ENCODE measurements at regions not wholly inside any gene's neighbourhood (a gene's known extent, or its start where the extent isn't known, plus 50 kb on each side); places are given as distances from the start of the nearest gene placed in this dataset.
"Not testable (repeated sequence)": the region's sequence is repeated elsewhere in the genome, so short reads cannot be mapped to it uniquely, and the experiment has no call there.

DNA sequence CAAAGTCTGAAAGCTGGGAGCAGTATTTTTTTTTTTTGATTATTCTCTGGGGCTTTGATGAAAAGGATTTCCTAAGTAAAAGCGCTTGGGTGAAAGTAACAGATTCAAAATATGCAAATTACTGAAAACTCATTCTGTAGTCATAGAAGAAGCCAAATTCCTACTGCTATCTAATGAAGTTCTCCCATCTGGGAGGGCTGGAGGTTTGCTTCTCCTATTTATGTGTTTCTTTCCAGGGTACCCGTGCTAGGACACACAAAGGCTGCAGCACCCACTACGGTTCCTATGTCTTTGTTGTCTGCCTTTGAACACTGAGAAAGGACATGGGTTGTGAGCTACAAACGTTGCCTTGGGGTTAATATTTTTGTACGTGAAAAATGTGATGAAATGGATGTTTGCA lies 324.7 kb upstream of the KAZN start:
- no peak for DNase-seq

DNA sequence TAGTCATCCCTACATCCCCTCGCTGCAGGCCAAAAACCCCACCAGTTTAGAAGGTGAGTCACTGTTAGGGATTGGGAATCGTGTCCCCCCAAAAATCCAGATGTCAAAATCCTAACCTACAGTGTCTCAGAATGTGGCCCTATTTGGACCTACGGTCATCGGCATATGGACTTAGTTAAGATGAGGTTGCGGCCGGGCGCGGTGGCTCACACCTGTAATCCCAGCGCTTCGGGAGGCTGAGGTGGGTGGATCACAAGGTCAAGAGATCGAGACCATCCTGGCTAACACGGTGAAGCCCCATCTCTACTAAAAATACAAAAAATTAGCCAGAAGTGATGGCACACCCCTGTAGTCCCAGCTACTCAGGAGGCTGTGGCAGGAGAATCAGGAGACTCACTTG lies 318.6 kb upstream of the KAZN start:
- not testable (repeated sequence) for DNase-seq

DNA sequence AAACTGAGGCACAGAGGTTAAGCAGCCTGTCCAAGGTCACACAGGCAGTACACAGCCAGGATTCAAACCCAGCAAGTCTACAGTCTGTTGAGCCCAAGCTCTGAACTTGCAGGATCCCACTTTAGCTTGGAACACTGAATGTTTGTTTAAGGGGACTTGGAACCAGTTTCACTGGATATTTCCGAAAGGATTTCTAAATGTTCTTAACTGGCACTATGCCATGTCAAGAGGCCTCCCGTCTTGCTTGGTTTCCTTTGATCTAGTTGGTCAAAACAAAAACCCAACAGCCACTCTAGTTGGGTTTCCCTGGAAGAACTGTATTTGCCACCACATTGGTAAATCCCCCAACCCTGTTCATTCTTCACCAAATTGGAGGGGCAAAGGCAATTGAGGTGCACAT lies 317.6 kb upstream of the KAZN start:
- no peak for DNase-seq

DNA sequence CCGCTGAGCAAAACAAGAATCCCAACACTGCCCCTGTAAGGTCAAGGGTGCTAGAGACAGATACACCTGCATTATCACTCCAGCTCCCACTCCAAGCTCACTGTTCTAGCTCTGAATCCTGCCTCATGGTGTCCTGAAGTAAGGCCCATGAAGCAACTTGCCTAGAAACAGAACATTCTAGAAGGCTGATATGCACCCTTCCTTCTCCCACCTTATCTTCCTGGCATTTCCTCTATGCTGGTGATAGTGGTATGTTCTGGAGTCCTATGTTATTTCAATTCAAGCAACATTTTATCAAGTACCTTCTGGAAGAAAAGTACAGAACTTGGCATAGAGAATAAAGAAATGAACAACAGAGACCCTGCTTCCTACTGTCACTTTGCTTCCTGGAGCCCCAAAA lies 317.1 kb upstream of the KAZN start:
- DNase-seq: no peak

DNA sequence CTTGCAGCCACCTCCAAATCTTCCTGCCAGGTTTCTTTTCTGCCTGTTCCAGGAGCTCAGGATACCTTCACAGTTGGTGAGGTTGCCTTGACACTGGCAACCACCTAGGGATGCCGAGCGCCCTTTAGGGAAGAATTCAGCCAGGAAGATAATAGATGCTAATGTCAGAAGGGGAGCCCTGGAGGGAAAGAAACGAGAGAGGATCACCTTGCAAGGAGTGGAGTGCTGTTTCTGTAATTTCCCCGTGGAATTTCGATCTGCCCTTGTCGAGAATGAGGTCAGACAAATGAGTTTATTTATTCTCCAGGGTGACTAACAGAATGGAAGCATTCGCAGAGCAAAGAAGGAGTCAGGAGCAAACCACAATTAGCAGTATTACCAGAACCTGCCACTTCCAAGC lies 315.8 kb upstream of the KAZN start:
- DNase-seq: no peak

DNA sequence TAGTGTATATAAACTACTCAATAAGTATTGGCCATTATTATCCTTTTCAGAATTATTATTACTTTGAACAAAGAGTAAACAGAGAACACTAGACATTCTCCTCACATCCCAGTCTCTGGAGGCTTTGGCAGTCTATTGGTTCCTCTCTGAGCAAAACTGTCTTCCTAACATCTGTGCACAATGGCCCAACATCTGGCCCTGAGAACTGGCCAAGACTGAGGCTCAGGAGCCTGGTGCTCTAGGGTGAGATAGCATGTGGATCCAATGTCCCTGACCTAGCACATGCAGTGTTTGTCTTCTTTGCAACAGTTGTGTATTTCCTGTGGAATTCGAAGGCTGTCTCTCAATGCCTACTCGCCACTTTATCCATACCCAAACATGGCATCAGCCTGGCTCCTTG lies 313.2 kb upstream of the KAZN start:
- no peak for DNase-seq

DNA sequence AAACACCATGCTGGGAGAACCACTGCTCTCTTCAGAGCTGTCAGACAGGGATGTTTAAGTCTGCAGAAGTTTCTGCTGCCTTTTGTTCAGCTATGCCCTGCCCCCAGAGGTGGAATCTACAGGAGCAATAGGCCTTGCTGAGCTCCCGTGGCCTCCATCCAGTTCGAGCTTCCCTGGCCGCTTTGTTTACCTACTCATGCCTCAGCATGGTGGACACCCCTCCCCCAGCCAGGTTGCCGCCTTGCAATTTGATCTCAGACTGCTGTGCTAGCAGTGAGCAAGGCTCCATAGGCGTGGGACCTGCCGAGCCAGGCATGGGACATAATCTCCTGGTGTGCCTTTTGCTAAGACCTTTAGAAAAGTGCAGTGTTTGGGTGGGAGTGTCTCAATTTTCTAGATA lies 307.3 kb upstream of the KAZN start:
- DNase-seq: not testable (repeated sequence)

DNA sequence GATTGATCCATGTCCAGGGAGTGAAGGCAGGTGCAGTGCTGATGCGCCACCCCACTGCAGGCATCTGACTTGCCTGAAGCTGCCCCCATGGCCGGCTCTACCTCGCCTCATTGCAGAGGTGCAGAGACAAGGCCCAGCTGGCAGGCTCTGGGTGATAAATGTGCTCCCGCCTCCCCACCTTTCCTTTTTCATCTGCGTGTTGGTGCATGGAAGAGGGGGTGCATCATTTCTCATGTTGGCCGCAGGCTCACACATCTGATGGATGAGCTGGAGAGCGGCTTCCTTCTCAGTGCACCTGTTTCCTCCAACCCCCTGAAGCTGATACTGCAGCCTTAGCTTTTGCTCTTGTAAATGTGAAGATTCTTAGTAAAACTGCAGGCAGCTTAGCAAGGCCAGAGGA lies 306.0 kb upstream of the KAZN start:
- DNase-seq: no peak

DNA sequence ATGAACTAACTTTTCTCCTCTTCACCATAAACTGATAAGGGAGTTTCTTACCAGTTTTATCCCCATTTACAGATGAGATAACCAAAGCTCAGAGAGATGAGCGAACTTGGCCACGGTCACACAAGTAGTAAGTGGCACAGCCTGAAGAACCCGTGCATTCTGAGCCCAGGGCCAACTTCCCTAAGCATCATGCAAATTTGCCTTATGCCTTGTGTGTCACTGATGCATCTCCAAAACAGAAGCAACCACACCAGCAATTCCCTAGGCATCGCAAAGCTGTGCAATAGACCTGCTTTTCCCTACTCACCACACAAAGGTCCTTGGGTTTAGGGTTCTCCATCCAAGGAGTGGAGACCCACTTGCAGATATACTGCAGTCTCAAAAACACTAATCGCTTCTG lies 304.5 kb upstream of the KAZN start:
- no peak for DNase-seq

DNA sequence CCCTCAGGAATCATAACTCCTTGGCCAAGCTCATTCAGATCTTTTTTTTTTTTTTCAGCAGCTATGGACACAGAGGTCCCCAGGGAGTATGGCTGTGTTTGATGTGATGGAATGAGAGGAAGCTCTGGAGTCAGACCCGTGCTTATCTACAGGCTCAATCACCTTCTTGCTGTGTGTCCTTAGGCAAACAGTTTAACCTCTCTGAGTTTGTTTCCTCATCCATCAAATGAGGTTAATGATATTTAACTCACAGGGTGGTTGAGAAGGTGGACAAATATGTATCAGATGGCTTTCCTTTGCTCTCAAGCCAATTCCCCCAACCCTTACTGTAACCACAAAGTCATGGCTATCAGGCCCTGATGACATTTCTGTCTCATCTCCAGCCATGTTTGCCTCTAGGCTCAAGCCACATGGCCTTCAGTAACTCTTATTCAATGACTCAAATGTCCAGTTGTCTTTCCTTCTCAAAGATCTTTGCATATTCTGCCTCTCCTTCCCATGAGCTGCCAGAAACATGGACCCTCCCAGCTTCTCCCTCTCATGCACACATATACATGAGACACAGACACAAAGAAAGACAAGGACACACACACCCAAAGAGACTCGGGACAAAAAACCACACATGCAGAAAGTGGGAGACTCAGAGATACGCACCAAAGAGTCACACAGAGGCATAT lies 303.5 kb upstream of the KAZN start:
- DNase-seq: no peak

DNA sequence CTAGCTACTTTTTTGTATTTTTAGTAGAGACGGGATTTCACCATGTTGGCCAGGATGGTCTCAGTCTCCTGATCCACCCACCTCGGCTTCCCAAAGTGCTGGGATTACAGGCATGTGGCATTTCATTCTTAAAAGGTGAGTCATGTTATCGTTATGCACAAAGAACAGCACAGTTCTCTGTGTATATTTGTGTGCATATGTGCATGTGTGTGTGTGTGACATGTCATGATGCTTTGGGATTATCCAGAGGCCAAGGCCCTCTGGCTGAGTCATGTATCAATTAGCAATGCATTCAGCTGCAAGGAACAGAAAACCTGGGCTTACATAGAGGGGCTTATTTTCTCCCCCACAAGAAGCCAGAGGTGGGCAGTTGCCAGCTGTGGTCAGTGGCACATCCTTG lies 301.7 kb upstream of the KAZN start:
- no peak for DNase-seq

DNA sequence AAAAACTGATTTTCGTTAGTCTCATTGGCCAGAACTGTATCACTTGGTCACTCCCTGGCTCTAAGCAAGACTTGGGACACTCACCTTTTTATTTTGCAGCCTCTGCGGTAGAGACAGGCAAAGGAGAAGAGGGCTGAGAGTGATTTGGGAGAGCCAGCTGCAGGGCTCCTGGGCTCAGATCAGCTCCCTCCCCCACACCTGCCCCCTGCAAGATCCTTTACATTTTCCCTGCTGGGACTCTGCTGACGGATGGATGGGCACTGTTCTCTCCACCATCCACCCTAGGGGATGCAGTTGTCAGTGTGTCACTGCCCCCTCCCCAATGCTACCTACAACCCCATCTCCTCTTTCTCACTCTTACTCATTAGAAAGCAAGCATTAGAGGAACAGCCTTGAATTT lies 301.1 kb upstream of the KAZN start:
- DNase-seq: no peak

DNA sequence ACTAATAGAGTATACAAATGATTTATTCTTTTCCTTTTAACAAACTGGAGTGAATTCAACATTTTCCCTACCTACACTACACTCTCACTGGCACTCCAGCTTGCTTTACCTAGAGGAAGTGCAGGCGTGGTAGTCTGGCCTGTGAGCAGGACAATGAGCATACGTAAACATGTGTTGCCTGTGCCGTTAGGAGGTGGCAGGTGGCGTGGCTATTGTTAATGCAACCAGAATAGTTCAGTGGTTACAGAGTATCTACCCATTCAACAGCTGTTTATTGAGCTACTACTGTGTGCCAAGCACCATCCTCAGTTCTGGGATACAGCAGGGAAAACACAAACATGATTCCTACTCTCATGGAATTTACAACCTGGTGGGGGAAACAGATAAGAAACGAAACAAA lies 299.7 kb upstream of the KAZN start:
- no peak for DNase-seq

DNA sequence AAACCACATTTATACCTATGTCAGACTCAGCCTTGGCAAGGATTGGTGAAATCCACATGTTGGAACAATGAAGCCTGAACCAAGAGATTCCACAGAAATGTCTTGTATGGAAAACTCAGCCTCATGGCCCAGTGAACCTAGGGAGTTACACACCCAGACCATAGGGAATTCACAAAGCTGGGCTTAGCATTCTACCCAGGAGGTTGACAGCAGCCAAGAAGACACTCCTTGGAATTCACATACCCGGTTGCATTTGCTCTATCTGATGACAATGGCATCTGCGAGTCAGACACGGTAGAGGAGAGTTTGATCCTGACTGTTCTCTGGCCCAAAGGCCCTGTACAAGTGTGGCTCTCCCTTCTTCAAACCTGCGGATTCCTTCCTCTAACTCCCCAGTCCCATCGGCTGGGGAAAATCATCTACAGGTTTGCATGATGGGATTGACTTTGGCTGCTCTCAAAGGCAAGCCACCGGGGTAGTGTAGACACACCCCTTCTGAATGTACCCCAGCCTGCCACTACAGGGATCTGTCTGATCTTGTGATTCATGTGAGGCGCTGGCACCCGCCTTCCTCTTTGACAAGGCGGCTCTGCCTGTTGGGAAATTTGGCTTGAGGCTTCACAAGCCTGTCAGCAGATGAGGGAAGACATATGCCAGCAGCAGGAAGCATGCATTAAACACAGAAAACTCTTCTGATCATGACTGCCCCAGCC lies 297.3 kb upstream of the KAZN start:
- DNase-seq: no peak

DNA sequence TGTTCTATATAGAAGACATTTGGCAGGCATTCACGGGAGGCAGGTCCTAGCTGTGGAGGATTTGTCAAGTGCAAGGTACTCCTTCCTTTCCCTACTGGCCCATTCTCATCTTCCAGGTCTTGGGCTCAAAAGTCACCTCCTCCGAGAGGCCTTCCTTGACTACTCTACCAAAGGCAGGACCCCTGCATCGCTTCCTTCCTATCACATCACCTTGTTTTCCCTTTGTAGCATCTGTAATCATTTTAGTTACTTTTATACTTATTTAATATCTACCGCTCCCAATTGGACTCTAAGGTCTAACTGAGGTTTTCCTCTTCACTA lies 296.8 kb upstream of the KAZN start:
- DNase-seq: no peak

DNA sequence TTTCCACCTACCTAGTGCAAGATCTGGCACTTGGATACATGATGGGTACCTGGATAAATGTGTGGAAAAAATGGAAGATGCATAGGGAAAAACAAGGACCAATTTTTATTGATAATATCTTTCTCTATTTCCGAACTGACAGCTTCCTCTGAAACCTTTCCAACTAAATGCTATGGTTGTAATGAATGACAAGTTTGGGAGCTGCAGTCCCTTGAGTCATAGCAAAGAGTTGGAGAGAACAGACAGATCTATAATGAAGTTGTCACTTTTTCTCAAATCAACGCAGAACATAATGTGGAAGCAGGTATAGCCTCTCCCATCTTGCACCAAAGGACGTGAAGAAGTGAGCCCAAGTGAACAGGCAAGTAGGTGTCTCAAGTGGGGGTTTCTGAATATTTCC lies 296.5 kb upstream of the KAZN start:
- DNase-seq: no peak

DNA sequence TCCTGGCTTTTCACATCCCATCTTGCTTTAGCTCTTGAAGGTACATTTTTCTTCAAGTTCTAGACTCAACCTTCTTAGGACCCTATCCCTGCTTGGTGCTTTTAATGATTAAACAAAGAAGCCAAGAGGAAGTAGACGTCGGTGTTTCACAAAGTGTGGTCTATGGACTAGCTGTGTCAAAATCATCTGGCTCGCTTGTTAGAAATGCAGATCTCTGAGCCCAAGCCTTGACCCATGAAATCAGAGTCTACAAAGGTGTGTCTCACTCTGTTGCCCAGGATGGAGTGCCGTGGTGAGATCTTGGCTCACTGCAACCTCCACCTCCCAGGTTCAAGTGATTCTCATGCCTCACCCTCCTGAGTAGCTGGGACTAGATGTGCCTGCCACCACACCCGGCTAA lies 295.5 kb upstream of the KAZN start:
- DNase-seq: no peak

DNA sequence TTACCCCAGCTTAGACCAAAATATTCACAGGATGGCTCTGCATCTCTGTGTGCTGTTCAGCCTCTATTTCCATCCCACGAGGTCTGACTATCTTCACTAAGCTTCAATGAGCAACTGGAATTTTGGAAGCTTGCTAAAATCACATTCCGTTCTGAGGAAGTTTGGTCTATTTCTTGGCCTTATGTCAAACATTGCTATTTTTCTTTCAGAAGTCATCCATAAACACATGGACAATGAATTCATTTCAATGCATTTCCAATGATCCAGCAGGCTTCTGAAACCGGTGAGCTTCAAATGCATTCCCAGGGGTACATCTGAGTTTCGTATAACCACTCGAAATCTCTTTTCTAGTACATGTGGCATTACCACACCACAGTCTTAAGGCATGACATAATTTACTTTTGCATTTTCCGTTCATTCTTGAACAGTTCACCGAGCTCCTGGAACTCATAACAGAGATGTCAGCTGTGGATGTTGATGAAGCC lies 294.1 kb upstream of the KAZN start:
- DNase-seq: no peak

DNA sequence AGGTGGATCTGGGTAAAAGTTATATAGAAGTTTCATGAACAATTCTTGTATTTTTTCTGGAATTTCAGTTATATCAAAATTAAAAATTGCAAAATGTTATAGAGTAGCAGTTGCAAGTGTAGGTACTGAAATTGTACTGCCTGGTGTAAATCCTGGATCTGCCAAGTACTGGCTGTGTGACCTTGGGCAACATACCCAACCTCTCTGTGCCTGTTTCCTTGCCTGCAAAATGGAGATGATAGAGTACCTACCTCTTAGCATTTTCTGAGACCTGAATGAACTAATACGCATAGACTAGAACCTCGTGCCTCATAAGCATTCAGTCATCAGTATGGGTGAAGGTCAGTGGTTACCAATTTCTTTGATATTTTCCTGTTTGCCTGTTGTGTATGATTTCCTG lies 290.0 kb upstream of the KAZN start:
- DNase-seq: no peak

DNA sequence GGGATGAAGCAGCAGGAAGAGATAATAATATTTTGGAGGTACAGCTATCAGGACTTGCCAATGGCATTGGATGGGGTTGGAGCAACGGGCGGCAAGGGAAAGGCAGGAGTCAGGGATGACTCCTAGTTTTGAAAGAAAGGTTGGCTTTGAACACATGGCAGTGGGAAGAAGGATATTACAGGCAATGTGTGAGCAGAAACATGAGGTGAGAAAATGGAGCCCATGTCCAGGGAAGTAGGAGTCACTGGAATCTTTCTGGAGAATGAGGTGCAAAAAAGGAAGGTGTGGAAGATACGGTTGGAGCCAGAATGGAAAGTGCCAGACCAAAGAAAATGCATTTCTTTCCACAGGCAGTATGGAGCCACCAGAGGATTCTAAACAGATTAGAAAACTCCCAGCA lies 288.5 kb upstream of the KAZN start:
- DNase-seq: no peak

DNA sequence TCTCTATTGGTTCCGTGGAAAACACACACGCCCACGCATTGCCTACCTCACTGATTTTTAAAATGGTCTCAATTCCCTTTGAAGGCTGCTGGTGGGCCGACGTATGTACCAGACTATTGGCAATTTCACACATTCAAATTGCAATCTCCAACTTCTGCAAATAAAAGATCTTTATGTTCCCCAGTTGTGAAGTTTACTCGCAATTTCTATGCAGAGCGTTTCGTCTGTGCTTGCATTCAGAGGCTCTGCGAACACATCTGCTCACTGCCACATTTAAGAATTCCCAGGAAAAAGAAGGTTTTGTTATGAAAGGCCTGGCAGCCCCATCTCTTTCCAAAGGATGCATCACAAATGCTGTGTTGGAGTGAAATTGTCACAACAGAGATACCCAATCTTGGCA lies 288.0 kb upstream of the KAZN start:
- DNase-seq: no peak

DNA sequence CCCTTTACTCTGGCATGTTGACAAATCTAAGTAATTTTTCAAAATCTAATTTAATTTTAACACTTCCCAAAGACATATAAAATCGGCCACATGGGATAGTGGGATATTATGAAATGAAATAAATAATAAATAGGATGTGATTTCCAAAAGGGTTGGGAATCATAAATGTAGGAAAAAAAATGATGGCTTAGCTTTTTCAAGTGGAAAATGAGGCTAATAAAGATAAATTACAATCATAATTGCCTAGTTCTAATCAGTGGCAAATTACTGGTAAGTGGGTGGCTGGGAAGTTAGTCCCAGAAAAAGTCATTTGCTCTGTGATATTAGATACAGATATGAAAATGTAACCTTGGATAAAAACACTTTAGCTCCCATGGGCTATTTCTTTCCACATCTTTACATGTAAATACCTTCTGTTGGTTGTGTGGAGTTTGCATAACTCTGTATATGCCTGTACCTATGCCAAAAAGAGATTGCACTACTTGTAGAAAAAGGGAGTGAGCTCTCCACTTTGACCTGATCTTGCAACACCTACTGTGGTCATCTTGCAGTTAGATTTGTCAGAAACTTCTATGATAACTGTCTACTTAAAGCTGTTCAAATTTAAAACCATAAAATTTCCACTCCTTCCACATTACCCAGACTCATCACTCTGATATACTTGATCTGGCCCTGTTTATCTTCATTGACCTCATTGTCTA lies 284.6 kb upstream of the KAZN start:
- no peak for DNase-seq

DNA sequence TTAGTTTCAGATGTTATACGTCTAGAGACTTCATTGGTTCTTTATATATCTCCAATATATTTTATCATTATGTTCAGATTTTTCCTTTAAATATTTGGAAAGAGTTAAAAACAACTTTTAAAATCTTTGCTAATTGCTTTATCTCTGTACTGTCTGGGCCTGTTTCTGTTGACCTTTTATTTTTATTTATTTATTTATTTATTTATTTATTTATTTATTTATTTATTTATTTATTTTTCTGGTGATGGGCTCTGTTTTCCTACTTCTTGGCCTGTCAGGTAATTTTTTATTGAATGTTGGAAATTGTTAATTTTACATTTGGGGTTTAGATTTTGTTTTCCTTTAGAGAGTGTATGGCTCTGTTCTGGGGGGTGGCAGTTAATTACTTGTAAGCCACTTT lies 279.7 kb upstream of the KAZN start:
- no peak for DNase-seq

DNA sequence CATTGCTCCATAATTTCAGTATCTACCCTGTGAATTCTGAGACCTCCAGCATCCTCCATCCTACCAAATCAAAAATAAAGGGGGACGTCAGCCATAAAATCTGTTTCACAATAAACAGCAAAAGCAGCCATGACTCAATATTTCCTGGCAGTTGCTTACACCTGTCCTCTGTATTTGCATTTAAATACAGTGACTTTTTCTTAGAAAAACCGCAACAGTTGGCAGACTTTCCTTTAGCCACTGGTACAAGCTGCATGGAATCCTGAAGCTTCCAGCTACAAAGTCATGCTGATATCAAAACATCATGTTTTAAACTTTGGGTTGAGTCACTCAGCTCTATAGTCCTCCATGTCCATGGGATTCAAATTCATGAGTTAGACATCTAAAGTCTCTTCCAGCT lies 278.0 kb upstream of the KAZN start:
- no peak for DNase-seq

DNA sequence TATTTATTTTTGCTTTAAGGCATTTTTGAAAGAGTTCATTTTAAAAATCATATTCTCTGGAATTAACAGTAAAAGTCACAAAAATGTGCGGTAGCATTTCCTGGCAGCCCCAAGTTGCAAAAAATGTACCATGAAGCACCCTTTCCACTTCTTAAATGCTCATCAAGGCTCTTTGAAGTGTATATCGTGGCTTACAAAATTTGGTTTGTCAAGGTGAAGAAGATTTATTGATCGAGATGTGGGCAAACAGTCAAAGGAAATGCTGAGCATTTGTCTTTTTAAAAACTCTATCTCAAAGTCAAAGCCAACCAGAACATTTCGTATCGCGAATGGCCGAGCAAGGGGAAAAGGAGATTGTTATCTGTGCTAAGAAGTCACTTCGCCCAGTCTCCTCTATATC lies 277.5 kb upstream of the KAZN start:
- DNase-seq: no peak
